Activated CD4-positive, alpha-beta memory T cell treated with anti-CD3 and anti-CD28 coated beads, Interleukin-2, amount 10 ng/mL, durations not matched to agents 7 days and 5 days (primary cell): ENCODE measurements at regions not wholly inside any gene's neighbourhood (a gene's known extent, or its start where the extent isn't known, plus 50 kb on each side); places are given as distances from the start of the nearest gene placed in this dataset.
"Not testable (repeated sequence)": the region's sequence is repeated elsewhere in the genome, so short reads cannot be mapped to it uniquely, and the experiment has no call there.

Experiments
- CTCF ChIA-PET: fragments of 350-600 bp; sonication (Branson Sonifier 250); formaldehyde crosslinking; loops from one replicate; lab custom pipeline; 2021; ENCODE audit warnings: antibody characterized with exemption, inconsistent platforms; lab: Charles Lee
- POLR2A ChIA-PET: fragments of 350-600 bp; sonication (Branson Sonifier 250); formaldehyde crosslinking; loops from one replicate; lab custom pipeline; 2021; ENCODE audit warnings: antibody characterized with exemption; lab: Charles Lee
- DNase-seq: peaks from one replicate; pipeline ENCODE4 v3.0.0-alpha.2; 2020
- H3K27ac Mint-ChIP-seq: one replicate; pipeline ENCODE4 v1.8.0; 2021; ENCODE audit warnings: mild to moderate bottlenecking, mixed read lengths
- H3K27me3 Mint-ChIP-seq: one replicate; pipeline ENCODE4 v1.8.0; 2021; ENCODE audit warnings: mixed read lengths
- H3K36me3 Mint-ChIP-seq: one replicate; pipeline ENCODE4 v1.8.0; 2021; ENCODE audit warnings: low read depth, mixed read lengths
- H3K4me1 Mint-ChIP-seq: one replicate; pipeline ENCODE4 v1.8.0; 2021; ENCODE audit warnings: mixed read lengths
- H3K4me3 Mint-ChIP-seq: one replicate; pipeline ENCODE4 v1.8.0; 2021; ENCODE audit warnings: mild to moderate bottlenecking, mixed read lengths
- H3K9me3 Mint-ChIP-seq: one replicate; pipeline ENCODE4 v1.8.0; 2021; ENCODE audit warnings: mixed read lengths

GRCh38 chr3:21912711-21913110, 161.7 kb upstream of the ZNF385D start:
- H3K9me3 Mint-ChIP-seq = peaks cover 9% of the 10 kb centered on the region
- H3K4me3 Mint-ChIP-seq = no peak overlapping the region
- H3K27ac Mint-ChIP-seq = no peak overlapping the region
- no peaks in the 10 kb centered on the region for H3K27me3 Mint-ChIP-seq
- H3K4me1 Mint-ChIP-seq = no peaks in the 10 kb centered on the region
- no peak for DNase-seq
- H3K36me3 Mint-ChIP-seq = no peaks in the 10 kb centered on the region
- ChIA-PET POLR2A (no interaction called here), CTCF (no interaction called here)

- H3K27ac Mint-ChIP-seq = no peak overlapping the region
- H3K4me3 Mint-ChIP-seq = no peak overlapping the region
- no peaks in the 10 kb centered on the region for H3K27me3 Mint-ChIP-seq
- ChIA-PET POLR2A (no interaction called here), CTCF (no interaction called here)
- DNase-seq = no peak
- H3K9me3 Mint-ChIP-seq = peaks cover 6% of the 10 kb centered on the region
- no peaks in the 10 kb centered on the region for H3K4me1 Mint-ChIP-seq
- no peaks in the 10 kb centered on the region for H3K36me3 Mint-ChIP-seq
Measured at GRCh38 chr3:21913791-21914190, 162.8 kb upstream of the ZNF385D start.

GRCh38 chr3:21914451-21914850, 163.4 kb upstream of the ZNF385D start:
- H3K27me3 Mint-ChIP-seq = no peaks in the 10 kb centered on the region

GRCh38 chr3:21919383-21919782, 168.4 kb upstream of the ZNF385D start:
- peaks cover 11% of the 10 kb centered on the region for H3K9me3 Mint-ChIP-seq
- no peak for DNase-seq
- no peak overlapping the region for H3K27ac Mint-ChIP-seq
- no peaks in the 10 kb centered on the region for H3K27me3 Mint-ChIP-seq
- ChIA-PET CTCF (no interaction called here), POLR2A (no interaction called here)
- H3K4me1 Mint-ChIP-seq = no peaks in the 10 kb centered on the region
- no peak overlapping the region for H3K4me3 Mint-ChIP-seq
- no peaks in the 10 kb centered on the region for H3K36me3 Mint-ChIP-seq

More at GRCh38 chr3:21914451-21914850, 163.4 kb upstream of the ZNF385D start:
- no peak for DNase-seq
- Mint-ChIP-seq H3K9me3 (peaks cover 6% of the 10 kb centered on the region), H3K4me1 (no peaks in the 10 kb centered on the region), H3K4me3 (no peak overlapping the region), H3K27ac (no peak overlapping the region), H3K36me3 (no peaks in the 10 kb centered on the region)
- ChIA-PET CTCF (no interaction called here), POLR2A (no interaction called here)

GRCh38 chr3:21920421-21920861, 169.4 kb upstream of the ZNF385D start:
- peaks cover 11% of the 10 kb centered on the region for H3K9me3 Mint-ChIP-seq
- H3K27me3 Mint-ChIP-seq = no peaks in the 10 kb centered on the region
- no peak overlapping the region for H3K4me3 Mint-ChIP-seq
- no peak overlapping the region for H3K27ac Mint-ChIP-seq
- no peaks in the 10 kb centered on the region for H3K4me1 Mint-ChIP-seq
- CTCF ChIA-PET = interaction anchor here (0.7 kb wide), 1 partner anchor 10 kb away, joined by 4 read pairs; no protein-coding TSS in a partner anchor
- POLR2A ChIA-PET = no interaction called here
- no peak for DNase-seq
- no peaks in the 10 kb centered on the region for H3K36me3 Mint-ChIP-seq

- DNase-seq, H3K4me3 Mint-ChIP-seq, CTCF ChIA-PET, H3K36me3 Mint-ChIP-seq, POLR2A ChIA-PET, H3K27ac Mint-ChIP-seq, H3K4me1 Mint-ChIP-seq, H3K27me3 Mint-ChIP-seq: not testable (repeated sequence)
- peaks cover 14% of the 10 kb centered on the region for H3K9me3 Mint-ChIP-seq
Measured at GRCh38 chr3:21923156-21923555, 172.1 kb upstream of the ZNF385D start.

GRCh38 chr3:21927261-21927660, 176.3 kb upstream of the ZNF385D start:
- no peak for DNase-seq
- no peaks in the 10 kb centered on the region for H3K4me1 Mint-ChIP-seq
- peaks cover 8% of the 10 kb centered on the region for H3K9me3 Mint-ChIP-seq
- CTCF ChIA-PET = no interaction called here
- H3K27ac Mint-ChIP-seq = no peak overlapping the region
- no peaks in the 10 kb centered on the region for H3K27me3 Mint-ChIP-seq
- H3K4me3 Mint-ChIP-seq = no peak overlapping the region
- no peaks in the 10 kb centered on the region for H3K36me3 Mint-ChIP-seq
- POLR2A ChIA-PET = no interaction called here

- no peak for DNase-seq
- H3K27me3 Mint-ChIP-seq = no peaks in the 10 kb centered on the region
- H3K4me3 Mint-ChIP-seq = no peak overlapping the region
- no peaks in the 10 kb centered on the region for H3K4me1 Mint-ChIP-seq
- H3K27ac Mint-ChIP-seq = no peak overlapping the region
- POLR2A ChIA-PET = no interaction called here
- CTCF ChIA-PET = no interaction called here
- H3K9me3 Mint-ChIP-seq = peaks cover 7% of the 10 kb centered on the region
- no peaks in the 10 kb centered on the region for H3K36me3 Mint-ChIP-seq
Measured at GRCh38 chr3:21934591-21934990, 183.6 kb upstream of the ZNF385D start.

- H3K27me3 Mint-ChIP-seq = no peaks in the 10 kb centered on the region
Measured at GRCh38 chr3:21936207-21936606, 185.2 kb upstream of the ZNF385D start.

GRCh38 chr3:21938267-21938681, 187.3 kb upstream of the ZNF385D start:
- CTCF ChIA-PET = no interaction called here
- POLR2A ChIA-PET = no interaction called here
- Mint-ChIP-seq H3K4me3 (no peak overlapping the region), H3K4me1 (no peaks in the 10 kb centered on the region), H3K9me3 (peaks cover 7% of the 10 kb centered on the region), H3K36me3 (no peaks in the 10 kb centered on the region), H3K27ac (no peak overlapping the region), H3K27me3 (no peaks in the 10 kb centered on the region)
- no peak for DNase-seq

More at GRCh38 chr3:21936207-21936606, 185.2 kb upstream of the ZNF385D start:
- peaks cover 7% of the 10 kb centered on the region for H3K9me3 Mint-ChIP-seq
- H3K4me3 Mint-ChIP-seq = no peak overlapping the region
- DNase-seq = no peak
- no peaks in the 10 kb centered on the region for H3K4me1 Mint-ChIP-seq
- ChIA-PET CTCF (no interaction called here), POLR2A (no interaction called here)
- no peaks in the 10 kb centered on the region for H3K36me3 Mint-ChIP-seq
- no peak overlapping the region for H3K27ac Mint-ChIP-seq

GRCh38 chr3:21942328-21942727, 191.3 kb upstream of the ZNF385D start:
- Mint-ChIP-seq H3K9me3 (peaks cover 2% of the 10 kb centered on the region), H3K36me3 (no peaks in the 10 kb centered on the region), H3K4me1 (no peaks in the 10 kb centered on the region), H3K27ac (no peak overlapping the region), H3K27me3 (no peaks in the 10 kb centered on the region), H3K4me3 (no peak overlapping the region)
- ChIA-PET POLR2A (no interaction called here), CTCF (no interaction called here)
- DNase-seq = no peak

- DNase-seq = no peak
- H3K4me1 Mint-ChIP-seq = no peaks in the 10 kb centered on the region
- no peak overlapping the region for H3K27ac Mint-ChIP-seq
- ChIA-PET CTCF (no interaction called here), POLR2A (no interaction called here)
- no peaks in the 10 kb centered on the region for H3K9me3 Mint-ChIP-seq
- H3K27me3 Mint-ChIP-seq = no peaks in the 10 kb centered on the region
- H3K36me3 Mint-ChIP-seq = no peaks in the 10 kb centered on the region
- no peak overlapping the region for H3K4me3 Mint-ChIP-seq
Measured at GRCh38 chr3:21944251-21944650, 193.2 kb upstream of the ZNF385D start.

GRCh38 chr3:21952856-21953255, 201.8 kb upstream of the ZNF385D start:
- Mint-ChIP-seq H3K36me3 (no peaks in the 10 kb centered on the region), H3K27ac (no peak overlapping the region), H3K27me3 (no peaks in the 10 kb centered on the region), H3K4me3 (no peak overlapping the region), H3K4me1 (no peaks in the 10 kb centered on the region), H3K9me3 (peaks cover 16% of the 10 kb centered on the region)
- no peak for DNase-seq
- ChIA-PET POLR2A (no interaction called here), CTCF (no interaction called here)

GRCh38 chr3:21954709-21955108, 203.7 kb upstream of the ZNF385D start:
- no peaks in the 10 kb centered on the region for H3K4me1 Mint-ChIP-seq
- H3K9me3 Mint-ChIP-seq = peaks cover 16% of the 10 kb centered on the region
- CTCF ChIA-PET = no interaction called here
- no peaks in the 10 kb centered on the region for H3K36me3 Mint-ChIP-seq
- no peak for DNase-seq
- POLR2A ChIA-PET = no interaction called here
- H3K27ac Mint-ChIP-seq = no peak overlapping the region
- no peaks in the 10 kb centered on the region for H3K27me3 Mint-ChIP-seq
- H3K4me3 Mint-ChIP-seq = no peak overlapping the region
